HG03442 (cell line): ENCODE measurements at regions not wholly inside any gene's neighbourhood (a gene's known extent, or its start where the extent isn't known, plus 50 kb on each side); places are given as distances from the start of the nearest gene placed in this dataset.
"Not testable (repeated sequence)": the region's sequence is repeated elsewhere in the genome, so short reads cannot be mapped to it uniquely, and the experiment has no call there.

Experiments used
- ATAC-seq: cut with Tn5 transposase; IDR thresholded peaks from one replicate; pipeline ENCODE4 v1.9.1; 2021; ENCODE audit warnings: mild to moderate bottlenecking, moderate library complexity; ENCODE audit not compliant: unreplicated experiment

- ATAC-seq = no peak
Observed at GRCh38 chr6:100101644-100102043, 107.6 kb upstream of the MCHR2 start.

- no peak for ATAC-seq
Observed at GRCh38 chr6:100100776-100101175, 106.8 kb upstream of the MCHR2 start.

GRCh38 chr6:100099189-100100074 is 105.4 kb upstream of the MCHR2 start:
- no peak for ATAC-seq

GRCh38 chr6:100096936-100097335 is 102.9 kb upstream of the MCHR2 start:
- ATAC-seq = no peak

GRCh38 chr6:100096341-100096740 is 102.3 kb upstream of the MCHR2 start:
- ATAC-seq = no peak

GRCh38 chr6:100093405-100093804 is 99.4 kb upstream of the MCHR2 start:
- no peak for ATAC-seq

GRCh38 chr6:100088009-100088408 is 94.0 kb upstream of the MCHR2 start:
- no peak for ATAC-seq

- no peak for ATAC-seq
Observed at GRCh38 chr6:100084991-100085364, 91.0 kb upstream of the MCHR2 start.

GRCh38 chr6:100084316-100084990 is 90.4 kb upstream of the MCHR2 start:
- no peak for ATAC-seq

- no peak for ATAC-seq
Observed at GRCh38 chr6:100078509-100078908, 84.5 kb upstream of the MCHR2 start.

GRCh38 chr6:100065348-100065747 is 71.3 kb upstream of the MCHR2 start:
- no peak for ATAC-seq

GRCh38 chr6:100062621-100063020 is 68.6 kb upstream of the MCHR2 start:
- no peak for ATAC-seq

GRCh38 chr6:100057941-100058340 is 63.9 kb upstream of the MCHR2 start:
- no peak for ATAC-seq

GRCh38 chr6:100050550-100050949 is 56.5 kb upstream of the MCHR2 start:
- ATAC-seq = no peak

- ATAC-seq = not testable (repeated sequence)
Observed at GRCh38 chr6:100043961-100044360, 49.9 kb upstream of the MCHR2 start.
